ENCODE measurements at regions not wholly inside any gene's neighbourhood (a gene's known extent, or its start where the extent isn't known, plus 50 kb on each side); places are given as distances from the start of the nearest gene placed in this dataset.

DNA sequence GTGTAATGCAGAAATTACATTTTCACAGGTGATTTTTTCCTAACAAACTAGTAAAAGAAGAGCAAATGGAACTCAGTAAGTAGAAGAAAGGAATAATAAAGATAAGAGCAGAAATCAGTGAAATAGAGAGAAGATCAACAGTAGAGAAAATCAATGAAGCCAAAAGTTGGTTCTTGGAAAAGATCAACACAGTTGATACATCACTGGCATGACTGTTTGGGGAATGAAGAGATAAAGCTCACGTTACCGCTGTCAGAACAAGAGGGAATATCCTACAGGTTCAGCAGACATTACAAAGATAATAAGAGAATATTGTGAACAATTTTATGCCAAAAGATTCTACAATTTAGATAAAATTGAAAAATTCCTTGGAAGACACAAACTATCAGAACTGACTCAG, 146.4 kb downstream of the ACTR3B start:
- DNase-seq = no peak
- ChIA-PET CTCF (no interaction called here), POLR2A (ENCODE audit: unreplicated experiment) (no interaction called here)
- no peaks in the 10 kb centered on the region for H3K9me1 ChIP-seq (ENCODE audit: insufficient read depth, low read length)
- no peak overlapping the region for H3K14ac ChIP-seq (replicated peaks; ENCODE audit: low read depth, low read length)
- H2AK5ac ChIP-seq (ENCODE audit: low read depth, low read length) = no peak overlapping the region
- in situ Hi-C loops (cut with MboI; ENCODE audit: low sequenced_read_pairs) (no loop called here), dilution Hi-C loops (cut with HindIII; ENCODE audit: low sequenced_read_pairs, unreplicated experiment) (no loop called here), intact Hi-C loops (cut with micrococcal nuclease) (no loop called here)
- no TSS peak for BruUV-seq (replicated peaks)
- no peak overlapping the region for H3K23ac ChIP-seq (ENCODE audit: low read depth, low read length)
- H4K91ac ChIP-seq (ENCODE audit: insufficient read depth, low read depth, low read length) = no peak overlapping the region
- no peak overlapping the region for H3K4me2 ChIP-seq (ENCODE audit: low read depth, low read length)
- no peak overlapping the region for H2BK20ac ChIP-seq (ENCODE audit: low read depth, low read length)
- H3K56ac ChIP-seq (ENCODE audit: extremely low read depth, insufficient read depth, low read length) = no peak overlapping the region
- no peak overlapping the region for H2BK15ac ChIP-seq (ENCODE audit: low read depth, low read length)
- TF ChIP-seq, protein P1, sequence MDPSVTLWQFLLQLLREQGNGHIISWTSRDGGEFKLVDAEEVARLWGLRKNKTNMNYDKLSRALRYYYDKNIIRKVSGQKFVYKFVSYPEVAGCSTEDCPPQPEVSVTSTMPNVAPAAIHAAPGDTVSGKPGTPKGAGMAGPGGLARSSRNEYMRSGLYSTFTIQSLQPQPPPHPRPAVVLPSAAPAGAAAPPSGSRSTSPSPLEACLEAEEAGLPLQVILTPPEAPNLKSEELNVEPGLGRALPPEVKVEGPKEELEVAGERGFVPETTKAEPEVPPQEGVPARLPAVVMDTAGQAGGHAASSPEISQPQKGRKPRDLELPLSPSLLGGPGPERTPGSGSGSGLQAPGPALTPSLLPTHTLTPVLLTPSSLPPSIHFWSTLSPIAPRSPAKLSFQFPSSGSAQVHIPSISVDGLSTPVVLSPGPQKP (IDR thresholded peaks at IDR 0.05; ENCODE audit: borderline replicate concordance, low read depth, low read length) = no peak
- TF ChIP-seq, protein P2, sequence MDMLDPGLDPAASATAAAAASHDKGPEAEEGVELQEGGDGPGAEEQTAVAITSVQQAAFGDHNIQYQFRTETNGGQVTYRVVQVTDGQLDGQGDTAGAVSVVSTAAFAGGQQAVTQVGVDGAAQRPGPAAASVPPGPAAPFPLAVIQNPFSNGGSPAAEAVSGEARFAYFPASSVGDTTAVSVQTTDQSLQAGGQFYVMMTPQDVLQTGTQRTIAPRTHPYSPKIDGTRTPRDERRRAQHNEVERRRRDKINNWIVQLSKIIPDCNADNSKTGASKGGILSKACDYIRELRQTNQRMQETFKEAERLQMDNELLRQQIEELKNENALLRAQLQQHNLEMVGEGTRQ (IDR thresholded peaks at IDR 0.05; ENCODE audit: low read depth, low read length) = no peak
- TF ChIP-seq CEBPB (IDR thresholded peaks at IDR 0.05; ENCODE audit: low read depth, low read length) (no peak), NFE2L2 (IDR thresholded peaks at IDR 0.05; ENCODE audit: low read depth, low read length) (no peak), MXI1 (IDR thresholded peaks at IDR 0.05; ENCODE audit: borderline replicate concordance, low read depth, low read length) (no peak), FOS (IDR thresholded peaks at IDR 0.05; ENCODE audit: low read depth, low read length) (no peak), RFX5 (IDR thresholded peaks at IDR 0.05; ENCODE audit: low read depth, low read length) (no peak), CHD1 (IDR thresholded peaks at IDR 0.05; ENCODE audit: low read depth, low read length) (no peak), BHLHE40 (IDR thresholded peaks at IDR 0.05; ENCODE audit: low read depth, low read length) (no peak)
- no peak overlapping the region for H2AFZ ChIP-seq (replicated peaks; ENCODE audit: low read length, poor library complexity)
- no peak overlapping the region for H4K5ac ChIP-seq (ENCODE audit: low read depth, low read length)
- H2BK5ac ChIP-seq (ENCODE audit: low read depth, low read length, poor library complexity, severe bottlenecking) = no peak overlapping the region
- no peak overlapping the region for H4K8ac ChIP-seq (ENCODE audit: low read depth in 2 of 2, low read length in 2 of 2)
- no peak overlapping the region for H2BK120ac ChIP-seq (ENCODE audit: low read depth, low read length)
- no peak overlapping the region for H3K18ac ChIP-seq (ENCODE audit: low read depth, low read length)
- H3K4ac ChIP-seq (ENCODE audit: low read depth, low read length) = no peak overlapping the region
- H3K9me3 ChIP-seq (ENCODE audit: control insufficient read depth, insufficient read depth, low read length) = peaks cover 2% of the 10 kb centered on the region; the same call in 1 of the 2 replicates
- H3K4me3 ChIP-seq (ENCODE audit: insufficient read depth, low read depth, low read length) = no peak overlapping the region
- ATAC-seq (ENCODE audit: low read depth) = no peak
- H3K9ac ChIP-seq (ENCODE audit: low read depth, low read length) = no peak overlapping the region
- no peaks in the 10 kb centered on the region for H3K27me3 ChIP-seq (ENCODE audit: control insufficient read depth, insufficient read depth, low read length)
- H3K36me3 ChIP-seq (ENCODE audit: control insufficient read depth, insufficient read depth, low read length) = no peaks in the 10 kb centered on the region
- H2AK9ac ChIP-seq (replicated peaks; ENCODE audit: low read depth, low read length, poor library complexity) = no peak overlapping the region
- no peaks in the 10 kb centered on the region for H3K4me1 ChIP-seq (ENCODE audit: control insufficient read depth, insufficient read depth, low read length)
- no peaks in the 10 kb centered on the region for H3K79me1 ChIP-seq (ENCODE audit: low read depth in 1 of 2, low read length in 2 of 2)
- WGBS, 2 experiments (ENCODE audit: extremely low coverage in 2 of 2, insufficient read length in 1 of 2) = no CpG with 5 or more reads among the region's 2 CpGs
- no peak overlapping the region for H3K27ac ChIP-seq (ENCODE audit: insufficient read depth, low read length)
- H4K20me1 ChIP-seq (ENCODE audit: insufficient read depth, low read length) = no peaks in the 10 kb centered on the region; the same call in 1 of the 2 replicates
